NCI-H446 (cell line): ENCODE measurements at regions not wholly inside any gene's neighbourhood (a gene's known extent, or its start where the extent isn't known, plus 50 kb on each side); places are given as distances from the start of the nearest gene placed in this dataset.
"Not testable (repeated sequence)": the region's sequence is repeated elsewhere in the genome, so short reads cannot be mapped to it uniquely, and the experiment has no call there.

Experiments used
- DNase-seq, 2 experiments: peaks; one replicate each; lab custom pipeline; 2025; lab: John Stamatoyannopoulos, UW

- peak in 1 of 2 experiments; percentile 9 for DNase-seq
These were observed 940.2 kb downstream of the GALC start for GRCh38 chr14:87052646-87053225.

DNA sequence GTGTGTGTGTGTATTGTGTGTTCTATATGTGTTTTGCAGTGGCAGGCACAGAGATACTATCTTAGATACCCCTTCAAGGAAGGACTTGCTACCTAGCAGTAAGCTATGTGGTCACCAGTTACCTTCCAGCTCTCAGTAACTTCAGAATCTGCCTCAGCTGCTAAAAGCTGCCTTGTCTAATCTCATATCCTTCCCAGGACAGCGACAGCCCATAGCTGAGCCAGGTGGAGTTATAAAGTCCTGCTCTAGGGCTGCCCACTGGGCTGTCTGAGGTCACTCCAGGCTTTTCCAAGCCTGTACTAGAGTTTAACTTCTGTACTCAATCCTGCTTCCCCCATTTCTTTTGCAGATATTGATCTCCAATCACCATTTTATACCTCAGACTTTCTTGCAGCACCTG is 942.6 kb downstream of the GALC start:
- DNase-seq, result no peak

- DNase-seq, result peak; percentile 2 to 42
These were observed 943.0 kb downstream of the GALC start for GRCh38 chr14:87049950-87050349.

DNA sequence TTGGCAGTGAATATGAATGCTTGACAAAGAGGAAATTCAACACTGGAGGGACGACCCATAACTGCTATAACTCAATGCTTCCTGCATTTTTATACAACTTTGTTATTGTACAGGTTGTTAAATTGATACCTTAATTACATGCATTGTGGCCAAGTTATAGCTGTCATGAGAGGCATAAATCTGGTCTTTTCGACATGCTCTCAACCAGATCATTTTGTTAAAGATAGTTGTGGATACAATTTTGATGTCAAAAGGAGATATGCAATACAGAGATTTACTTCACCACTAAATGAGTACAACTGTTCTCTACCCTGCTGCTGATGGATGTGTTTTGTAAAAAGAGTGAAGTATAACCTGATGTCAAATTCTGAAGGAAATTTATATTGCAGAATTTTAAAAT is 946.0 kb downstream of the GALC start:
- DNase-seq, result no peak

DNA sequence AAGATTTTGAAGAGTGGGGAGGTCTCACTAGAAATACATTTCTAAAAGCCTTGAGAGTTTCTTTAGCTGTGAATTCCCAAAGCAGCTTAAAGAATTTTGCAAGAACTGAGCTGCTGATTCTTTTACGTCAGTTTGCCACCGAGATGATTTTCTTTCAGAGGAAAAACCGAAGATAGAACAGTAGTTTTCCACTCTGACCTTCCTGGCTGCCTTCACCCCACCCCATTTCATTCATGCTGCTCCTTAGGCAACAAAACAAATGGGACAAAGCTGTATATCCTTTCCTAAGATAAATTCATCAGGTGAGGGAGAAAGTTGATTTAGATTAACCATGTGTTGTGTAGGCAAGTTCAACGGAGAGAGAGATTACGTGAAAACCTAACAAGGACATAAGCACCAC is 947.0 kb downstream of the GALC start:
- no peak for DNase-seq

DNA sequence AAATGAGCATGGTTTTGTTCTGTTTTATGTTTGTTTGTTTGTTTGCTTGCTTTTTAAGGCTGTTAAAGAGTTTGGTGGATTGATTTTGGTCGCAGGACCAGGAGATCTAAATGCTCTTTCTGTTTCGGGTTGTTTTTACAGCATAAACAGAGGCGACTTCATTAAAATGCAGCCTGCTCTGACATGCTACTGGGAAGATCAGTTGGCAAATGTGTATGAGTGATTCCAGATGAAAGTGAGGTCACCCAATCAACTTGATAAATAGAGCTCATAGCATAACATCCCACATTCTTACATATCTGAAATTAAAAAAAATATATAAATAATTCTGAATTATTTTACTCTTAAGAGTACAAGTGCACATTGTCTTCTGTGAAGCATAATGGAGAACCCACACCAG is 947.7 kb downstream of the GALC start:
- no peak for DNase-seq

DNA sequence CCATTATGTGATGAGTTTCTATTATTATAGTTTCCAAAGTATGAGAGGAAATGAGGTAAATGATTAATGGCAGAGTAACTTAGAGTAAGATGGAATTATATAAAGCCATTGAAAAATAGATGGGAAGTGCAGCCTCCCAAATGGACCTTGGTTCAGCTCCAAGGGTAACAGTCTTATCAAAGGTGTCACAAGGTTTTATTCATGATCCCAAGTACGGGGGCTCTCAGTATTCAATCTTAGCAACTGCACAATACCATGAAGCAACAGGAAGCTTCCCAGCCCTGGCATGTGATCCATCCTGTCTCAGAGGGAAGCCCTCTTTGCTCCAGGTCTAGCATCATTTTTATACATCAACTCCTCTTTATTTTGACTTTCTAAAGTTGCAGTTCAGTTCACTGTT is 948.2 kb downstream of the GALC start:
- no peak for DNase-seq

DNA sequence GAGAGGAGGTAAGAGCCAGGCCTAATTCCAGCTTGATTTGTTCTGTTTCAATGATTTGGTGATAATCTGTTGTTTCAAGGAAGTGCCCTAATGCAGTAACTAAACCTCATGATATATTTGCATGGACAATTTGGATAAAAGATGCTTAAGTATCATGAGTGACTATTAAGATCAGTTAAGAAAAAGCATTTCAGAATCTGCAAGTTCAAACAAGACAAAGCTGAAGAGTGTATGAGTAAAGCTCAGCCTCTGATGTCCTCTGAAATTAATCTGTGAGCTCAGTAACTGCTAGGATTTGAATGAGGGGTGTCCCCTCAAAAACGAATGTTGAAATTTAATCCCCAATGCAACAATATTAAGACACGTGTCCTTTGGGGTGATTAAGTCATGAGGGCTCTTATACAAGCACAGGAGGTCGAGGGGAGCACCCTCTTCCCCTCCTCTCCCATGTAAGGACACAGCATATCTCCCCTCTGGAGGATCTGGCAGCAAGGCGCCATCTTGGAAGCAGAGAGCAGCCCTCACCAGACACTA is 949.2 kb downstream of the GALC start:
- no peak for DNase-seq

DNA sequence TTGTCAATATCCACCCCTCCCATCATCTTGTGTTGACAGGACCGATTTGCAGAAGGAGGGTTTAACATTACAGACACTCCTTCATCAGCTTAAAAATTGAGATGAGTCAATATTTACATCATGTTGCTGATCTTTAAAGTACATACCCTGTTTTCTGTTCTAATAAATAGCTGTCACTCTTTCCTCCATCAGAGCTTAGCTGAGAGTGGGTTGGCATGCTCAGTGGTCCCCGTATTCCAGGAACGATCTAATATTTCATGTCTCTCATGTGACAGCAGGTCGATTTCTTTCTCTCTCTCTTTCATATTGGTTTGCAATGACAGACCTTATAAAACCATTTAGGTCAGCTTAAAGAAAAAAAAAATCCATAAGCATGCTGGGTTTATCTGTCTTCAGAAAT is 950.6 kb downstream of the GALC start:
- no peak for DNase-seq

DNA sequence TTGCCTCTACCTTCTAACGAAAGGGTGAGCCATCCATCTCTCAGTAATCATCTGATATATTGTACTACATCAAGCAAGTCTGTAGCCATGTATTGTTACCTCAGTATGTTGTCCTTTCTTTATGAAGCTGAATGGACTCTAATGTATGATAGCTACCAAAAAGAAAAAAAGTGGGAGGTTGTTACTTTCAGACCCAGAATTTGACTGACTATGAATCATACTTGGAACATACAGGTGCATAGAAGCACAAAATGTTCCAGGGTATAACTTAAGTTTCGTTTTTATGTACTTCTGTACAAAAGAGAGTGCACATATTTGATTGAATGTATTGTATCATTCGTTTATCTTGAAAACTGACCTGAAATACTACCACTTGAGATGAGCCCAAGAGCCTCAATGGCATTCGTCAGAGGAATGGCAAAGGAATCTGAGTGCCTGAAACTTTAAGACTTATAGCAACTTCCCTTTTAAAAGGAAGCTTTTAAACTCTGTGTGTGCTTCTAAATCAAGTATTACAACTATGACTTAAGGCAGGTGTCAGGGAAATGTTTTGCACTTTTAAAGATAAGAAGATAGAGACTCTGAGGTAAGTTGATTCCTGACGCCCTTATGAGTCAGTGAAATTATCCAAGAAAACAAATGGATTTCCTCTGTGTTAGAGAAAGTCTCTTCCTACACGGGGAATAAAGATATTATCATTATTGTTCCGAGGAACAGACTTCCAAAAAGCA is 951.5 kb downstream of the GALC start:
- no peak for DNase-seq

DNA sequence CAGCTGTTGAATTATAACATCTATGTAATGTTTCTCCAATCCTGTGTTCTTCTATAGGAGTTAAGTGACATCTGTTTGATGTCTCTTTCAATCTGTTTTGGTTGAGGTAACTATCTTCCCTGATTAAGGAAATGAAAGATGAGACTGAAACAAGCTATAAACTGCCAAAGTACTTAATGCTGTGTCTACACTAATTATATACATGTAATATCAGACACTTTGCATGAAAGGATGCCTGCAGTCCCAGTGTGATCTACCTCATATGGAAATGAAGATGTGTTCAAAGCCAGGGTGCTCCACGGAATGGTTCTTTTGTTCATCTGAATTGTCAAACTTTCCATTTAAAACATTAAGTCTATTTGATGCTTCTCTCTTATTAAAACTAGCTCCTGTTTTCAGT is 958.3 kb downstream of the GALC start:
- no peak for DNase-seq

GRCh38 chr14:87030197-87030596 is 962.8 kb downstream of the GALC start:
- DNase-seq, result no peak

DNA sequence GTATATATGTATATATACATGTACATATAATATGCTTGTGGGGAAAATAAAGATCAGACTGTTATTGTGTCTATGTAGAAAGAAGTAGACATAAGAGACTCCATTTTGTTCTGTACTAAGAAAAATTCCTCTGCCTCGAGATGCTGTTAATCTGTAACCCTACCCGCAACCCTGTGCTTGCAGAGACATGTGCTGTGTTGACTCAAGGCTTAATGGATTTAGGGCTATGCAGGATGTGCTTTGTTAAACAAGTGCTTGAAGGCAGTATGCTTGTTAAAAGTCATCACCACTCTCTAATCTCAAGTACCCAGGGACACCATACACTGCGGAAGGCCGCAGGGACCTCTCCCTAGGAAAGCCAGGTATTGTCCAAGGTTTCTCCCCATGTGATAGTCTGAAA is 972.9 kb downstream of the GALC start:
- DNase-seq, result not testable (repeated sequence)

GRCh38 chr14:87018294-87018693 is 974.7 kb downstream of the GALC start:
- no peak for DNase-seq

- DNase-seq, result no peak
These were observed 975.6 kb downstream of the GALC start for GRCh38 chr14:87017335-87017734.

DNA sequence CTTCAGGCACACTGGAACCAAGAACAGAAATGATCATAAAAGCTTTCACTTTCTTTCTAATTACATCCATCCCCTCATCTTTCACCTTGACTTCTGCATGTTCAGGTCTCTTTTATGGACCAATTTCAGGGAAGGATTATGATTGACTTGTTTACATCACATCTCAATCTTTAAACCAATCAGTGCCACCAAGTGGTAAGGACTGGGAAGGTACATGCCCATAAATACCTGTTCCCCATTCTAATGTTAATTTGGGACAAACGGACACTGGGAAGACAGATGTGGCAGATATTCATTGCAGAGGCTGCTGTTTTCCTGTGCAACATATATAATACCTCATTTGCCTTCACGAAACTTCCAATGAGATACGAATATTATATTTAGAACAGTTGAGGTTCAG is 978.1 kb downstream of the GALC start:
- DNase-seq, result no peak

DNA sequence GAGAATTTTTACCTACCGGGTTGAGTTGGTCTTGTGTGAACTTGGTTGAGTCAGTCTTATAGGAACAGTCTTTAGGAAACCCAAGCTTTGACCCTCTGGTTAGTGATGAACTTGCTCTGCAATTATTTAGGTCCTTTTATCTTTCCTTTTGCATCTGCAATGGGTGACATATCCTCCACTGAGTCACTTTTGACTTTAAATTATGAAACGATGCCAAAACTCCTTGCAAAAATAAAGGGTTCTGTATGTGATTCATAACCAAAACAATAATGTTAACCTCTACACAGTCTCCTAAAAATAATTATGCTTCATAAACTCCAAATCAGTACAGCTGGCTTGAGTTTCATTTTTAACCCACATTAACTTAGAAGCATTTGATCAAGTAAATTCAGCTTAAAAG is 979.4 kb downstream of the GALC start:
- no peak for DNase-seq

GRCh38 chr14:87008965-87009364 is 984.0 kb downstream of the GALC start:
- DNase-seq, result no peak

- DNase-seq, result no peak
These were observed 987.7 kb downstream of the GALC start for GRCh38 chr14:87005280-87005679.

- DNase-seq, result peak in 1 of 2 experiments; percentile 4
These were observed 990.2 kb downstream of the GALC start for GRCh38 chr14:87002776-87003175.

- no peak for DNase-seq
These were observed 991.6 kb downstream of the GALC start for GRCh38 chr14:87001333-87001732.

DNA sequence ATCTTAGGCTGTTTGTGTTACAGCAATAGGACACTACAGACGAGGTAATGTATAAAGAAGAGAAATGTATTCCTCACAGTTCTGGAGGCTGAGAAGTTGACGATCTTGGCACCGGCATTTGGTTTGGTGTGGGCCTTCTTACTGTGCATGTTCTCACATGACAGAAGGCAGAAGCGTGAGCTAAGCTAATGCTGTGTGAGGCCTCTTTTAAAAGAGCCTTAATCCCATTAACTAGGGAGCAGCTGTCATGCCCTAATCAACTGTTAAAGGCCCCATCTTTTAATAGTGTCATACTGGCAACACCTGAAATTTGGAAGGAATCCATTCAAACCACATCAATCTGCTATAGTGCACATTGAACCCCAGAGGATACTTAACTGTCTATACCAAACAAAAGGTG is 992.9 kb downstream of the GALC start:
- peak in 1 of 2 experiments; percentile 49 for DNase-seq

- no peak for DNase-seq
These were observed 993.9 kb downstream of the GALC start for GRCh38 chr14:86999036-86999435.

- DNase-seq, result no peak
These were observed 995.7 kb downstream of the GALC start for GRCh38 chr14:86997271-86997670.
